Neural progenitor cell (in vitro differentiated cells): ENCODE measurements at regions not wholly inside any gene's neighbourhood (a gene's known extent, or its start where the extent isn't known, plus 50 kb on each side); places are given as distances from the start of the nearest gene placed in this dataset.

Experiments used
- DNase-seq: peaks from one replicate; pipeline ENCODE4 v3.0.0-alpha.2; 2016; ENCODE audit warnings: low spot score
- H2AFZ ChIP-seq: fragments of 200-600 bp; sonication (generic); replicated peaks from 2 replicates; pipeline ENCODE4 v1.6.1; 2016; ENCODE audit warnings: antibody characterized with exemption
- H3F3A ChIP-seq: fragments of 200-600 bp; sonication (generic); 2 replicates; pipeline ENCODE4 v1.6.1; 2016; ENCODE audit warnings: antibody characterized with exemption, low read depth
- H3K27ac ChIP-seq: fragments of 200-600 bp; sonication (generic); 2 replicates; pipeline ENCODE4 v1.5.1; 2016; ENCODE audit warnings: mild to moderate bottlenecking
- H3K27me3 ChIP-seq: fragments of 200-600 bp; sonication (generic); 2 replicates; pipeline ENCODE4 v1.6.1; 2016; ENCODE audit warnings: mild to moderate bottlenecking, moderate library complexity
- H3K36me3 ChIP-seq: fragments of 200-600 bp; sonication (generic); 2 replicates; pipeline ENCODE4 v1.5.1; 2016
- H3K4me1 ChIP-seq: fragments of 200-600 bp; sonication (generic); 2 replicates; pipeline ENCODE4 v1.6.1; 2016; ENCODE audit warnings: mixed run types
- H3K4me2 ChIP-seq: fragments of 200-600 bp; sonication (generic); 2 replicates; pipeline ENCODE4 v1.6.1; 2016
- H3K4me3 ChIP-seq: fragments of 200-600 bp; sonication (generic); 2 replicates; pipeline ENCODE4 v1.5.1; 2016
- H3K79me2 ChIP-seq: fragments of 200-600 bp; sonication (generic); 2 replicates; pipeline ENCODE4 v1.6.1; 2016; ENCODE audit warnings: low read depth
- H3K9ac ChIP-seq: fragments of 200-600 bp; sonication (generic); 2 replicates; pipeline ENCODE4 v1.6.1; 2016
- H3K9me3 ChIP-seq: fragments of 200-600 bp; sonication (generic); 2 replicates; pipeline ENCODE4 v1.5.1; 2016; ENCODE audit warnings: low read depth
- H4K20me1 ChIP-seq: fragments of 200-600 bp; sonication (generic); 2 replicates; pipeline ENCODE4 v1.6.1; 2016; ENCODE audit warnings: low read depth
- H3K27ac Mint-ChIP-seq: 3 replicates; pipeline ENCODE4 v1.8.0; 2021; ENCODE audit warnings: mixed read lengths
- H3K27me3 Mint-ChIP-seq: 2 replicates; pipeline ENCODE4 v1.8.0; 2022; ENCODE audit warnings: low read depth, mild to moderate bottlenecking, inconsistent platforms, moderate library complexity, mixed read lengths; ENCODE audit not compliant: insufficient read depth
- H3K36me3 Mint-ChIP-seq: 3 replicates; pipeline ENCODE4 v1.8.0; 2021; ENCODE audit warnings: mixed read lengths
- H3K4me1 Mint-ChIP-seq: 3 replicates; pipeline ENCODE4 v1.8.0; 2021; ENCODE audit warnings: mixed read lengths
- H3K4me3 Mint-ChIP-seq: 3 replicates; pipeline ENCODE4 v1.8.0; 2021; ENCODE audit warnings: mild to moderate bottlenecking, moderate library complexity, mixed read lengths
- H3K9me3 Mint-ChIP-seq: 3 replicates; pipeline ENCODE4 v1.8.0; 2020; ENCODE audit warnings: mixed read lengths
- EZH2 ChIP-seq: fragments of 200-600 bp; sonication (generic); IDR thresholded peaks from 2 replicates; pipeline ENCODE4 v1.6.1; 2017; ENCODE audit warnings: antibody characterized with exemption, mild to moderate bottlenecking, moderate library complexity
- EZH2phosphoT487 ChIP-seq: fragments of 200-600 bp; sonication (generic); IDR thresholded peaks from 2 replicates; pipeline ENCODE4 v1.6.1; 2017; ENCODE audit warnings: antibody characterized with exemption
- TF ChIP-seq, protein P1 (sequence below): fragments of 200-600 bp; sonication (generic); IDR thresholded peaks from 2 replicates; pipeline ENCODE4 v1.5.1; 2017; ENCODE audit warnings: antibody characterized with exemption, mild to moderate bottlenecking

DNA sequence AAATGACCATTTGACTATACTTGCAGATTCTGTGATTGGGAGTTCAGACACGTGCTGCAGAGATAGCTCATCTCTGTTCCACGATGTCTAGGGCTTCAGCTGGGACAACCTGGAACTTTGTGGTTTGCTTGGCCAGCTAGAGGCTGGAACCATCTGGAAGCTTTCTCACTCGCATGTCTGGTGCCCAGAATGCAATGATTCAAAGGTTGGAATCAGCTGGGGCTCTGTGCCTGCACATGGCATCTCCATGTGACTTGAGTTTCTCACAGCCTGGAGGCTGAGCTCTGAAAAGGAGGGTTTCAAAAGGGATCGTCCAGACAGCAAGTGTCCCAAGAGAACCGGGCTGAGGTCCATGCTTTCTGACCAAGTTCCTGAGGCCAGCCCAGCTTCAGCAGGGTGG is 465.2 kb downstream of the GADD45G start:
- DNase-seq, result no peak
- no peak overlapping the region for H3K4me3 ChIP-seq
- H3F3A ChIP-seq, result no peaks in the 10 kb centered on the region
- no peaks in the 10 kb centered on the region for H3K36me3 ChIP-seq
- no peaks in the 10 kb centered on the region for H3K36me3 Mint-ChIP-seq
- no peak overlapping the region for H3K27ac Mint-ChIP-seq
- H3K27ac ChIP-seq, result no peak overlapping the region
- no peaks in the 10 kb centered on the region for H3K9me3 Mint-ChIP-seq
- H3K79me2 ChIP-seq, result no peaks in the 10 kb centered on the region
- no peaks in the 10 kb centered on the region for H3K27me3 ChIP-seq
- no peaks in the 10 kb centered on the region for H3K9me3 ChIP-seq
- H2AFZ ChIP-seq, result no peak overlapping the region
- H3K9ac ChIP-seq, result no peak overlapping the region
- H3K27me3 Mint-ChIP-seq, result no peaks in the 10 kb centered on the region
- no peaks in the 10 kb centered on the region for H3K4me1 Mint-ChIP-seq
- H4K20me1 ChIP-seq, result no peaks in the 10 kb centered on the region
- no peak overlapping the region for H3K4me3 Mint-ChIP-seq
- H3K4me1 ChIP-seq, result no peaks in the 10 kb centered on the region
- TF ChIP-seq EZH2phosphoT487 (no peak), EZH2 (no peak)
- TF ChIP-seq, protein P1, sequence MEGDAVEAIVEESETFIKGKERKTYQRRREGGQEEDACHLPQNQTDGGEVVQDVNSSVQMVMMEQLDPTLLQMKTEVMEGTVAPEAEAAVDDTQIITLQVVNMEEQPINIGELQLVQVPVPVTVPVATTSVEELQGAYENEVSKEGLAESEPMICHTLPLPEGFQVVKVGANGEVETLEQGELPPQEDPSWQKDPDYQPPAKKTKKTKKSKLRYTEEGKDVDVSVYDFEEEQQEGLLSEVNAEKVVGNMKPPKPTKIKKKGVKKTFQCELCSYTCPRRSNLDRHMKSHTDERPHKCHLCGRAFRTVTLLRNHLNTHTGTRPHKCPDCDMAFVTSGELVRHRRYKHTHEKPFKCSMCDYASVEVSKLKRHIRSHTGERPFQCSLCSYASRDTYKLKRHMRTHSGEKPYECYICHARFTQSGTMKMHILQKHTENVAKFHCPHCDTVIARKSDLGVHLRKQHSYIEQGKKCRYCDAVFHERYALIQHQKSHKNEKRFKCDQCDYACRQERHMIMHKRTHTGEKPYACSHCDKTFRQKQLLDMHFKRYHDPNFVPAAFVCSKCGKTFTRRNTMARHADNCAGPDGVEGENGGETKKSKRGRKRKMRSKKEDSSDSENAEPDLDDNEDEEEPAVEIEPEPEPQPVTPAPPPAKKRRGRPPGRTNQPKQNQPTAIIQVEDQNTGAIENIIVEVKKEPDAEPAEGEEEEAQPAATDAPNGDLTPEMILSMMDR, result no peak
- H3K4me2 ChIP-seq, result no peak overlapping the region

DNA sequence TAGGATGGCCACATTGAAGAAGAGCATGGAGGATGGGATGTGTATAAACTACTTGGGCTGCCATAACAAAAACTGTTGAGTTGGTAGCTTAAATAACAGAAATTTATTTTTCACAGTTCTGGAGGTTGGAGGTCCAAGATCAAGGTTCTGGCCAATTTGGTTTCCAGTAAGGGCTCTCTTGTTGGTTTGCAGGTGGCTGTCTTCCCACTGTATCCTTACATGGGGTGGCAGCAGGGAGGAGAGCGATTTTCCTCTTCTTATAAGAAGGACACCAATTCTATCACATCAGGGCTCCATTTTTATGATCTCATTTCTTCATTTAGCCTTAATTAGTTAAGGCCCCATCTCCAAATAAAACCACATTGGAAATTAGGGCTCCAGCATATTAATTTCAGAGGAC is 465.7 kb downstream of the GADD45G start:
- no peak overlapping the region for H3K4me2 ChIP-seq
- H3K4me1 ChIP-seq, result no peaks in the 10 kb centered on the region
- H3K36me3 Mint-ChIP-seq, result no peaks in the 10 kb centered on the region
- H3K4me1 Mint-ChIP-seq, result no peaks in the 10 kb centered on the region
- no peak overlapping the region for H3K4me3 Mint-ChIP-seq
- H3K27ac Mint-ChIP-seq, result no peak overlapping the region
- H3K79me2 ChIP-seq, result no peaks in the 10 kb centered on the region
- H3K36me3 ChIP-seq, result no peaks in the 10 kb centered on the region
- TF ChIP-seq EZH2phosphoT487, result no peak
- no peak for TF ChIP-seq EZH2
- TF ChIP-seq, protein P1, result no peak
- H3F3A ChIP-seq, result no peaks in the 10 kb centered on the region
- no peaks in the 10 kb centered on the region for H3K9me3 ChIP-seq
- no peak overlapping the region for H3K27ac ChIP-seq
- no peaks in the 10 kb centered on the region for H3K9me3 Mint-ChIP-seq
- no peaks in the 10 kb centered on the region for H3K27me3 ChIP-seq
- H3K4me3 ChIP-seq, result no peak overlapping the region
- no peaks in the 10 kb centered on the region for H3K27me3 Mint-ChIP-seq
- no peak overlapping the region for H3K9ac ChIP-seq
- no peaks in the 10 kb centered on the region for H4K20me1 ChIP-seq
- DNase-seq, result no peak
- H2AFZ ChIP-seq, result no peak overlapping the region

DNA sequence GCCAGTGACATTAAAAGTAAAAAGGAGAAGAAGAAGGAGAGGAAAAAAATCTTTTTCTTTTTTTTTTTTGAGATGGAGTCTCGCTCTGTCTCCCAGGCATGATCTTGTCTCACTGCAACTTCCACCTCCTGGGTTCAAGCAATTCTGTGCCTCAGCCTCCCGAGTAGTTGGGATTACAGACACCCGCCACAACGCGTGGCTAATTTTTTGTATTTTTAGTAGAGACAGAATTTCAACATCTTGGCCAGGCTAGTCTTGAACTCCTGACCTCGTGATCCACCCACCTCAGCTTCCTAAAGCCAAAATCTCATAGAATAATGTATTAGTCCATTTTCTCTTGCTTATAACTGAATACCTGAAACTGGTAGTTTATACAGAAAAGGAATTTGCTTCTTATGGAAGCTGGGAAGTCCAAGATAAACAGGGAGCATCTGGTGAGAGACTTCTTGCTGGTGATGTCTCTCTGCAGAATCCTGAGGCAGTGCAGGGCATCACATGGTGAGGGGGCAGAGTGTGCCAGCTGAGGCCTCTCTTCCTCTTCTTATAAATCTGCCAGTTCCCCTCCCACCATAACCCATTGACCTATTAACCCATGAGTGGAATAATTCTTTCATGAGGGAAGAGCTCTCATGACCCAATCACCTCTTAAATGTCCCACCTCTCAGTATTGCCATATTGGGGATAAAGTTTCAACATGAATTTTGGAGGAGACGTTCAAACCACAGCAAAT is 466.3 kb downstream of the GADD45G start:
- Histone ChIP-seq H3K9ac (no peak overlapping the region), H3K4me3 (no peak overlapping the region), H3K4me1 (no peaks in the 10 kb centered on the region), H3K4me2 (no peak overlapping the region), H3K9me3 (no peaks in the 10 kb centered on the region), H3K27ac (no peak overlapping the region), H3K79me2 (no peaks in the 10 kb centered on the region), H3K36me3 (no peaks in the 10 kb centered on the region), H2AFZ (no peak overlapping the region), H3K27me3 (no peaks in the 10 kb centered on the region), H3F3A (no peaks in the 10 kb centered on the region), H4K20me1 (no peaks in the 10 kb centered on the region)
- TF ChIP-seq, protein P1, result no peak
- TF ChIP-seq EZH2phosphoT487 (no peak), EZH2 (no peak)
- no peak overlapping the region for H3K27ac Mint-ChIP-seq
- H3K4me1 Mint-ChIP-seq, result no peaks in the 10 kb centered on the region
- H3K27me3 Mint-ChIP-seq, result no peaks in the 10 kb centered on the region
- no peaks in the 10 kb centered on the region for H3K9me3 Mint-ChIP-seq
- no peak for DNase-seq
- no peak overlapping the region for H3K4me3 Mint-ChIP-seq
- no peaks in the 10 kb centered on the region for H3K36me3 Mint-ChIP-seq
